ENCODE measurements at regions not wholly inside any gene's neighbourhood (a gene's known extent, or its start where the extent isn't known, plus 50 kb on each side); places are given as distances from the start of the nearest gene placed in this dataset.

- TF ChIP-seq HNF1A (IDR thresholded peaks at IDR 0.05; ENCODE audit: low read depth) (no peak), HNF1A (CRISPR knock-in tag; IDR thresholded peaks at IDR 0.05; ENCODE audit: borderline replicate concordance) (no peak), NPAS2 (CRISPR knock-in tag; IDR thresholded peaks at IDR 0.05; ENCODE audit: borderline replicate concordance) (no peak), ZNF781 (CRISPR knock-in tag; IDR thresholded peaks at IDR 0.05; ENCODE audit: borderline replicate concordance, not compliant biosample characterization) (no peak), KLF6 (CRISPR knock-in tag; IDR thresholded peaks at IDR 0.05) (no peak), MAFF (IDR thresholded peaks at IDR 0.05; ENCODE audit: low read depth, low read length) (no peak), ZNF747 (CRISPR knock-in tag; IDR thresholded peaks at IDR 0.05; ENCODE audit: borderline replicate concordance) (no peak), NFIB (CRISPR knock-in tag; IDR thresholded peaks at IDR 0.05; ENCODE audit: borderline replicate concordance) (no peak), E2F5 (CRISPR knock-in tag; conservative IDR thresholded peaks at IDR 0.05) (no peak), SRF (IDR thresholded peaks at IDR 0.05; ENCODE audit: low read depth, low read length) (no peak), ATF7 (IDR thresholded peaks at IDR 0.05) (no peak), ATF7 (CRISPR knock-in tag; IDR thresholded peaks at IDR 0.05) (no peak), PRDM10 (CRISPR knock-in tag; IDR thresholded peaks at IDR 0.05; ENCODE audit: low read depth) (no peak), TCF7 (IDR thresholded peaks at IDR 0.05; ENCODE audit: low read depth) (no peak), ASH2L (IDR thresholded peaks at IDR 0.05; ENCODE audit: insufficient read length, low read depth, low read length) (no peak)
Observed at GRCh38 chr6:78430521-78430920, 436.8 kb upstream of the IRAK1BP1 start (continued).
